ENCODE measurements at regions not wholly inside any gene's neighbourhood (a gene's known extent, or its start where the extent isn't known, plus 50 kb on each side); places are given as distances from the start of the nearest gene placed in this dataset.
"Not testable (repeated sequence)": the region's sequence is repeated elsewhere in the genome, so short reads cannot be mapped to it uniquely, and the experiment has no call there.

DNA sequence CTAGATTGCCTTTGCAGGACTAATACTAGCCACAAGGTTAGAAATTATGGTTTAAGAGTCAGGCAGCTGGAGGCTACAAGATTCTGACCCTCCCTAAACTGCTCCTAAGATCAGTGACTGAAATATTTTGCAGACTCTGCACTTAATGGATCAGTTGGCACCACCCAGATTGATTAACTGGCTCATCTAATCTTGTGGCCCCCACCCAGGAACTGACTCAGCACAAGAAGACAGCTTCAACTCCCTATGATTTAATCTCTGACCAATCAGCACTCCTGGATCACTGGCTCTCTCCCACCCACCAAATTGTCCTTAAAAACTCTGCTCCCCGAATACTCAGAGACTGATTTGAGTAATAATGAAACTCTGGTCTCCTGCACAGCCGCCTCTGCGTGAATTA lies 145.4 kb upstream of the LCORL start:
- Histone ChIP-seq H3K36me3 (no peaks in the 10 kb centered on the region), H3K4me3 (no peak overlapping the region), H3K9me3 (no peaks in the 10 kb centered on the region), H3K27ac (no peak overlapping the region), H3K4me1 (no peaks in the 10 kb centered on the region), H3K27me3 (no peaks in the 10 kb centered on the region)
- TF ChIP-seq, protein P1, sequence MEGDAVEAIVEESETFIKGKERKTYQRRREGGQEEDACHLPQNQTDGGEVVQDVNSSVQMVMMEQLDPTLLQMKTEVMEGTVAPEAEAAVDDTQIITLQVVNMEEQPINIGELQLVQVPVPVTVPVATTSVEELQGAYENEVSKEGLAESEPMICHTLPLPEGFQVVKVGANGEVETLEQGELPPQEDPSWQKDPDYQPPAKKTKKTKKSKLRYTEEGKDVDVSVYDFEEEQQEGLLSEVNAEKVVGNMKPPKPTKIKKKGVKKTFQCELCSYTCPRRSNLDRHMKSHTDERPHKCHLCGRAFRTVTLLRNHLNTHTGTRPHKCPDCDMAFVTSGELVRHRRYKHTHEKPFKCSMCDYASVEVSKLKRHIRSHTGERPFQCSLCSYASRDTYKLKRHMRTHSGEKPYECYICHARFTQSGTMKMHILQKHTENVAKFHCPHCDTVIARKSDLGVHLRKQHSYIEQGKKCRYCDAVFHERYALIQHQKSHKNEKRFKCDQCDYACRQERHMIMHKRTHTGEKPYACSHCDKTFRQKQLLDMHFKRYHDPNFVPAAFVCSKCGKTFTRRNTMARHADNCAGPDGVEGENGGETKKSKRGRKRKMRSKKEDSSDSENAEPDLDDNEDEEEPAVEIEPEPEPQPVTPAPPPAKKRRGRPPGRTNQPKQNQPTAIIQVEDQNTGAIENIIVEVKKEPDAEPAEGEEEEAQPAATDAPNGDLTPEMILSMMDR (IDR thresholded peaks at IDR 0.05): no peak
- no peak for DNase-seq (ENCODE audit: low spot score in 2 of 2)
- intact Hi-C loops (cut with DNase I): no loop called here

DNA sequence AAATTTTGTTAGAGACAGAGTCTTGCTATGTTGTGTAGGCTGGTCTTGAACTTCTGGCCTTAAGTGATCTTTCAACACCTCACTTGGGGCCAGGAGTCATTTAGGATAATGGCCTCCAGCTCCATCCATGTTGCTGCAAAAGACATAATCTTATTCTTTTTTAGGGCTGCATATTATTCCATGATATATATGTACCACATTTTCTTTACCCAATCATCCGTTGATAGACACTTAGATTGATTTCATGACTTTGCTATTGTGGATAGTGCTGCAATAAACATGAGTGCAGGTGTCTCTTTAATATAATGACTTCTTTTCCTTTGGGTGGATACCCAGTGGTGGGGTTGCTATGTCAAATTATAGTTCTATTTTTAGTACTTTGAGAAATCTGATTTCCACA lies 140.9 kb upstream of the LCORL start:
- no peak overlapping the region for H3K4me3 ChIP-seq
- intact Hi-C loops (cut with DNase I): no loop called here
- no peak for DNase-seq (ENCODE audit: low spot score in 2 of 2)
- H3K27ac ChIP-seq: no peak overlapping the region
- TF ChIP-seq, protein P1 (IDR thresholded peaks at IDR 0.05): no peak
- H3K36me3 ChIP-seq: no peaks in the 10 kb centered on the region
- H3K9me3 ChIP-seq: no peaks in the 10 kb centered on the region
- no peaks in the 10 kb centered on the region for H3K4me1 ChIP-seq
- no peaks in the 10 kb centered on the region for H3K27me3 ChIP-seq

DNA sequence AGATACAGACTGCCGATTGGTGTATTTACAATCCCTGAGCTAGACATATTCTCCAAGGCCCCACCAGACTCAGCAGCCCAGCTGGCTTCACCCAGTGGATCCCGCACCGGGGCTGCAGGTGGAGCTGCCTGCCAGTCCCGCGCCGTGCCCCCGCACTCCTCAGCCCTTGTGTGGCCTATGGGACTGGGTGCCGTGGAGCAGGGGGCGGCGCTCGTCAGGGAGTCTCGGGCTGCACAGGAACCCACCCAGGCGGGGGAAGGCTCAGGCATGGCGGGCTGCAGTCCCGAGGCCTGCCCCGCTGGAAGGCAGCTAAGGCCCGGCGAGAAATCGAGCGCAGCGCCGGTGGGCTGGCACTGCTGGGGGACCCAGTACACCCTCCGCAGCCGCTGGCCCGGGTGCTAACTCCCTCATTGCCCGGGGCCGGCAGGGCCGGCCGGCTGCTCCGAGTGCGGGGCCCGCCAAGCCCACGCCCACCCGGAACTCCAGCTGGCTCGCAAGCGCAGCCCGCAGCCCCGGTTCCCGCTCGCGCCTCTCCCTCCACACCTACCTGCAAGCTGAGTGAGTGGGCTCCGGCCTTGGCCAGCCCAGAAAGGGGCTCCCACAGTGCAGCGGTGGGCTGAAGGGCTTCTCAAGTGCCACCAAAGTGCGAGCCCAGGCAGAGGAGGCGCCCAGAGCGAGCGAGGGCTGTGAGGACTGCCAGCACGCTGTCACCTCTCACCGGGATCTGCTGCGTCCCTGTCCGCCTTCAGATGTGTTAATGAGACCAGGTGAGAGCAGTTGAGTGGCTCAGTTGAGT lies 137.8 kb upstream of the LCORL start:
- H3K9me3 ChIP-seq; H3K27me3 ChIP-seq; intact Hi-C loops (cut with DNase I); DNase-seq (ENCODE audit: low spot score in 2 of 2); H3K36me3 ChIP-seq; H3K4me1 ChIP-seq; H3K4me3 ChIP-seq; H3K27ac ChIP-seq: not testable (repeated sequence)

DNA sequence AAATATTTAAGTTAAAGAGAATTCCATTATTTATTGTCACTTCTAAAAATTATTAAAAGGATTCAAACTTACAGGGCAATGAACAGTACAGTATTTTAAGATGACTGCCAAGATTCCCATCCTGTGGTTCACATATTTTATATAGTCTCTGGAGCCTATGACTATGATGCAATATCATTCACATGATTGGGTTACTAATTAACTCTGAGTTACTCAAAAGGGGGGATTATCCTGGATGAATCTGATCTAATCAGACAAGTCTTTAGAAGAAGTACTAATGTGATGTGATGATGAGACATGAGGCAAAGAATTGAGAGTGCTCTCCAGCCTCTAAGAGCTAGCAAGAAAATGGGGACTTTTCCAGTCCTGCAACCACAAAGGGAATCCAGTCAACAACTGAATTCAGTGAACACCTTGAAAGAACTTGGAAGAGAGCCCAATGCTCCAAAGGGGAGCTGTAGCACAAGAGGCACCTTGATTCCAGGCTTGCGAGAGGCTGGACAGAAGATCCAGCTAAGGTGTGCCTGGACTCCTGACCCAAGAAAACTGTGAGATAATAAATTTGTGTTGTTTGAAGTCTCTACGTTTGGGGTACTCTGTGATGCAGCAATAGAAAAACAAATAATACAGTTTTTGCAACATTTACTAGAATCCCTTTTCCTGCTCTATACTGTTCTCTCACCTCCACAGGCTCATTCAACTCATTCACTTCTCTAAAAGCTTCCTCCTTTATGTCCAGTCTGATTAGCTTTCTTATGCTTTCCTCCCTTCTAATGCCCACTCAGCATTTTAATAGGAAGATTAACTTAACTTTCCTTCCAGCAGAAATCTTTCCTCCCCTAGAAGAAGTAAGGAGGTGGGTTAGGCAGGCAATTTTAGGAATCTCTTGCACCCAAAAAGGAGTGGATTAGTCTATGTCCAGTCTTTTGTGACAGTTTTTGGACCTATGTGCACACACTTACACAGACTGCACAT lies 133.8 kb upstream of the LCORL start:
- intact Hi-C loops (cut with DNase I): no loop called here
- no peak for DNase-seq (ENCODE audit: low spot score in 2 of 2)
- no peak overlapping the region for H3K4me3 ChIP-seq
- no peak overlapping the region for H3K27ac ChIP-seq
- no peaks in the 10 kb centered on the region for H3K4me1 ChIP-seq
- no peaks in the 10 kb centered on the region for H3K36me3 ChIP-seq
- no peaks in the 10 kb centered on the region for H3K27me3 ChIP-seq
- H3K9me3 ChIP-seq: no peaks in the 10 kb centered on the region
- TF ChIP-seq, protein P1 (IDR thresholded peaks at IDR 0.05): no peak

DNA sequence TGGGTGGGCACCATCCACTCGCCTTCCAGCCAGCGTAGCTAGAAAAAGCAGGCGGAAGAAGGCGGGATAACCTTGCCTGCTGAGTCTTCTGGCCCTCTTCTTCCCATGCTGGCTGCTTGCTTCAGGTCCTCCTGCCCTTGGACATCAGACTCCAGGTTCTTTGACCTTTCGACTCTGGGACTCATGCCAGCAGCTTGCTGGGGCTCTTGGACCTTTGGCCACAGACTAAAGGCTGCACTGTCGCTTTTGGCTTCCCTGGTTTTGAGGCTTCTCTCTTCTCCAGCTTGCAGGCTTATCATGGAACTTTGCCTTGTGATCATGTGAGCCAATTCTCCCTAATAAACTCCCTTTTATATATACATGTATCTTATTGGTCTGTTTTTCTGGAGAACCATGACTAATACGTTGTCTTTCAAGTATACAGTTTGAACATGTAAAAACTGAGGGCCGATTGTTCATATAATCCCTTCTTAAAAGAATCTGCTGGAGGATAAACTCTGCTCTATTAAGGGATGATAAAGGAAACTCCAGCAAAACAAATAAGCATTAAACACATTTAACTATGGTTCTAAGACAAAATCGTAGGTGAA lies 116.6 kb upstream of the LCORL start:
- TF ChIP-seq, protein P1 (IDR thresholded peaks at IDR 0.05): no peak
- Histone ChIP-seq H3K36me3 (no peaks in the 10 kb centered on the region), H3K9me3 (no peaks in the 10 kb centered on the region), H3K27me3 (no peaks in the 10 kb centered on the region), H3K4me1 (no peaks in the 10 kb centered on the region), H3K4me3 (no peak overlapping the region), H3K27ac (no peak overlapping the region)
- intact Hi-C loops (cut with DNase I): no loop called here
- no peak for DNase-seq (ENCODE audit: low spot score in 2 of 2)

DNA sequence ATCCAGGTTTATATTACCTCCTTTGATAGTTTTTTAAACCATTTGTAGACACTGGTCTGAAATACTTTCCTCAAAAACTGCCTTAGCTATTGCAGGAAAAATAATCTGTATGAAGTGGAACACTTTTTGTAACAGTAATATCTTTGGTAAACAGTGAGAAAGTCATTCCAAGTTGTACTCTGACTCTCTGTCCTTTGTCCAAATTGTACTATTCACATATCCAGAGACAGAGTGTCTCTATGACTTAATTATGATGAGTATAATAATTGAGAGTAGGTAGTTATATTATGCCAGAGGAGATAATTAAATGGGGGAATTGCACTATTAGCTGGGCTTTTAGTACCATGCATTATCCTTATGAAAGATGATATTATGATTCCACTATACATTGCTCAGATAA lies 112.6 kb upstream of the LCORL start:
- Histone ChIP-seq H3K36me3 (no peaks in the 10 kb centered on the region), H3K9me3 (no peaks in the 10 kb centered on the region), H3K4me1 (no peaks in the 10 kb centered on the region), H3K27ac (no peak overlapping the region), H3K27me3 (no peaks in the 10 kb centered on the region), H3K4me3 (no peak overlapping the region)
- intact Hi-C loops (cut with DNase I): no loop called here
- no peak for DNase-seq (ENCODE audit: low spot score in 2 of 2)
- TF ChIP-seq, protein P1 (IDR thresholded peaks at IDR 0.05): no peak

Measured in ascending aorta (tissue), 2 donors.